A549 (cell line): ENCODE measurements at regions not wholly inside any gene's neighbourhood (a gene's known extent, or its start where the extent isn't known, plus 50 kb on each side); places are given as distances from the start of the nearest gene placed in this dataset.

ENCODE experiments used
- CTCF ChIP-seq: fragments of >200 bp; sonication (Bioruptor Twin); formaldehyde crosslinking; IDR thresholded peaks from 3 replicates; pipeline ENCODE4 v1.5.1; 2016
- EP300 ChIP-seq, 2 experiments: fragments of >200 bp; sonication (Bioruptor Twin); formaldehyde crosslinking; IDR thresholded peaks; 2 replicates in 1 of 2; 3 replicates in 1 of 2; pipeline ENCODE4 v1.6.1; 2016 to 2017
- POLR2A ChIP-seq: IDR thresholded peaks from 2 replicates; pipeline ENCODE4 v1.6.1; 2012; ENCODE audit warnings: mild to moderate bottlenecking, low read length
- USF2 ChIP-seq: fragments of 450-650 bp; IDR thresholded peaks from 2 replicates; pipeline ENCODE4 v1.6.1; 2014; ENCODE audit warnings: antibody characterized with exemption
- ZNF302 ChIP-seq: fragments of 250-450 bp; sonication (Bioruptor Pico); IDR thresholded peaks from 2 replicates; pipeline ENCODE4 v1.9.0; 2021; ENCODE audit warnings: inconsistent platforms, mild to moderate bottlenecking, moderate library complexity

GRCh38 chr7:109391240-109391639, 821.6 kb downstream of the DNAJB9 start:
- TF ChIP-seq USF2 (no peak), ZNF302 (CRISPR knock-in tag) (no peak), CTCF (no peak), POLR2A (no peak), EP300 (IDR thresholded peaks at IDR 0.05) (no peak)
